GM06990 (cell line): ENCODE measurements at regions not wholly inside any gene's neighbourhood (a gene's known extent, or its start where the extent isn't known, plus 50 kb on each side); places are given as distances from the start of the nearest gene placed in this dataset.

ENCODE experiments used
- DNase-seq: peaks from one replicate; pipeline ENCODE4 v3.0.0-alpha.2; 2011; ENCODE audit not compliant: insufficient read length; ENCODE audit errors: extremely low read depth
- H3K27me3 ChIP-seq: replicated peaks from 2 replicates; pipeline ENCODE4 v1.6.0; 2011; ENCODE audit warnings: low read length; ENCODE audit not compliant: control insufficient read depth, insufficient read depth
- H3K36me3 ChIP-seq: 2 replicates; pipeline ENCODE4 v1.5.1; 2011; ENCODE audit warnings: low read length; ENCODE audit not compliant: control insufficient read depth, insufficient read depth
- H3K4me3 ChIP-seq: replicated peaks from 2 replicates; pipeline ENCODE4 v1.5.1; 2011; ENCODE audit warnings: low read depth, mild to moderate bottlenecking, control low read depth, low read length
- TF ChIP-seq, protein P1 (sequence below): IDR thresholded peaks from 2 replicates; pipeline ENCODE4 v1.5.1; 2011; ENCODE audit warnings: low read length, control low read depth, mild to moderate bottlenecking, inconsistent platforms; ENCODE audit not compliant: insufficient read depth, poor library complexity, severe bottlenecking

DNA sequence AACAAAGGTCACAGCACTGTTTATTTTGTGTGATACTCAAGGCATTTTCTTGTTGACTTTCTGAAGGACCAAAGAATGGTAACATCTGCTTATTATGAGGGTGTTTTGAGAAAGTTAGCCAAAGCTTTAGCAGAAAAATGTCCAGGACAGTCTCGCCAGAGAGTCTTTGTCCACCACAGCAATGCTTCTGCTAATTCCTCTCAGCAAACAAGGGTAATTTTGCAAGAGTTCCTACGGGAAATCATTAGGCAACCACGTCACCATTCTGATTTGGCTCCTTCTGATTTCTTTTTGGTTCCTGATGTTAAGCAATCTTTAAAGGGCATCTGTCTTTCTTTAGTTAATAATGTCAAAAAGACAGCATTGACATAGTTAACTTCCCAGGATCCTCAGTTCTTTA lies 639.3 kb upstream of the STEAP1 start:
- no peak overlapping the region for H3K4me3 ChIP-seq
- TF ChIP-seq, protein P1, sequence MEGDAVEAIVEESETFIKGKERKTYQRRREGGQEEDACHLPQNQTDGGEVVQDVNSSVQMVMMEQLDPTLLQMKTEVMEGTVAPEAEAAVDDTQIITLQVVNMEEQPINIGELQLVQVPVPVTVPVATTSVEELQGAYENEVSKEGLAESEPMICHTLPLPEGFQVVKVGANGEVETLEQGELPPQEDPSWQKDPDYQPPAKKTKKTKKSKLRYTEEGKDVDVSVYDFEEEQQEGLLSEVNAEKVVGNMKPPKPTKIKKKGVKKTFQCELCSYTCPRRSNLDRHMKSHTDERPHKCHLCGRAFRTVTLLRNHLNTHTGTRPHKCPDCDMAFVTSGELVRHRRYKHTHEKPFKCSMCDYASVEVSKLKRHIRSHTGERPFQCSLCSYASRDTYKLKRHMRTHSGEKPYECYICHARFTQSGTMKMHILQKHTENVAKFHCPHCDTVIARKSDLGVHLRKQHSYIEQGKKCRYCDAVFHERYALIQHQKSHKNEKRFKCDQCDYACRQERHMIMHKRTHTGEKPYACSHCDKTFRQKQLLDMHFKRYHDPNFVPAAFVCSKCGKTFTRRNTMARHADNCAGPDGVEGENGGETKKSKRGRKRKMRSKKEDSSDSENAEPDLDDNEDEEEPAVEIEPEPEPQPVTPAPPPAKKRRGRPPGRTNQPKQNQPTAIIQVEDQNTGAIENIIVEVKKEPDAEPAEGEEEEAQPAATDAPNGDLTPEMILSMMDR = no peak
- no peaks in the 10 kb centered on the region for H3K36me3 ChIP-seq
- no peaks in the 10 kb centered on the region for H3K27me3 ChIP-seq
- DNase-seq = no peak

DNA sequence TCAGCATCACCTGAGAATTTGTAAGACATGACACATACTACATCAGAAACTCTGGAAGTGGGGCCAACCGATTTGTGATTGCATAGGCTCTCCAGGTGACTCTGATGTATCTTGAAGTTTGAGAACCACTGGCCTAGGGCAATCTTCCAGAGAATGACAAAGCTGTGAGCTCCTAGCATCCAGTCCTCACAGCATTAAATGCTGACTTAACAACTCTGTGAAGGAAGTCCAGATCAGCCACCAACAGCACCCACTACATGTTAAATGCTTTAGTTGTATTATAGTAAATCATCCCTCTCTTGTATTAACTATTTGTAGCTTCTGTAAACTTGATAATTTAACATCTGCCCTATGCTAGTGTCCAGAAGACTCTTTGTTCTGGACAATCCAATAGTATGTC lies 636.5 kb upstream of the STEAP1 start:
- TF ChIP-seq, protein P1 = no peak
- H3K36me3 ChIP-seq = no peaks in the 10 kb centered on the region
- H3K4me3 ChIP-seq = no peak overlapping the region
- H3K27me3 ChIP-seq = no peaks in the 10 kb centered on the region
- no peak for DNase-seq

DNA sequence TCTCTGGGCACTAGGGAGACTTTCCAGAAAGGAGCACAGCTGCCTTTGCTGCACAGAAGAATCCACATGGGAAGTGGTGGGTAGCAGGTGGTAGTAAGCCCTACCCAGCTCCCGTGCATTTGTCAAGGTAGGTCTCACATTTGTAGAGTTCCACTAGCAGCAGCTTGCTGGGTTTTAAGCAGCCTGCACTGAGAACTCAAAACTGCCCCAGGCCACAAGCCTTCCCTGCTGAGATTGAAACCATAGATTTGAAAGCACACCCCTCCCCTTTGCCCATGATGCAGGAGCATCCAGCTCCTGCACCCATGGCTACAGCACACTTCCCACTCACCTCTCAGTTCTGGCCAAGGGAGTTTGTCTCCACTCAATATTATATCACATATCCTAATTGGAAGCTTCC lies 604.5 kb upstream of the STEAP1 start:
- Histone ChIP-seq H3K27me3 (no peaks in the 10 kb centered on the region), H3K36me3 (no peaks in the 10 kb centered on the region), H3K4me3 (no peak overlapping the region)
- TF ChIP-seq, protein P1 = no peak
- no peak for DNase-seq

DNA sequence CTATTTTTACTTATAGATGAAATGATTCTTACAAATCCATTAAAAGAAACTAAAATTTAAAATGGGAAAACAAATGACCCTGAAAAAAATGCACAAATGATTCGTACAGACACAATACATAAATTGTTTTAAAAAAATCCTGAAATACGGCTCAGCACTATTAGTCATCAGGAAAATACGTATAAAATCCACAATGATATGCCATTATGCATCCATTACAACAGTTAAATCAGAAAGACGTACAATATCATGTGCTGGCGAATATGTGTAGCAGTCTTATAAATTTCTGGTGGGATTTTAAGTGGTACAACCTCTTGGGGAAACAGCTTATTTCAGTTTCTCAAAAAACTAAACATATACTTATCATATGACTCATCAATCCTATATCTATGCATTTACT lies 600.1 kb upstream of the STEAP1 start:
- no peak for DNase-seq
- H3K36me3 ChIP-seq = no peaks in the 10 kb centered on the region
- no peak overlapping the region for H3K4me3 ChIP-seq
- no peaks in the 10 kb centered on the region for H3K27me3 ChIP-seq
- TF ChIP-seq, protein P1 = no peak

DNA sequence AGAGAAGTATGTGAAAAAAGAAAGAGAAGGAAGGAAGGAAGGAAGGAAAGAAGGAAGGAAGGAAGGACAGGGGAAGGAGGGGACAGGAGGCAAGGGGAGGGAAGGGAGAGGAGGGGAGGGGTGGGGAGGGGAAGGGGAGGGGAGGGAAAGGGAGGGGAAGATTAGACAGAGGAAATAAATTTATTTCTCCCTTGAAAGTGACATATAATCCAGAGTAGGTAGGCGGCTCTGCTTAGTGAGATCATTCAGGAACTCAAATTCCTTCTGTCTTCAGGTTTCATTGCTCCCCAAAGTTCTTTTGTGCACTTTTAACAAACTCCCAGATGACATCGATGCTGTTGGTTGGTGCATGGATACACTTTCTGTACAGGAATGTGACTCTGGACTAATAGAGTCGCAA lies 594.7 kb upstream of the STEAP1 start:
- no peak for DNase-seq
- Histone ChIP-seq H3K36me3 (no peaks in the 10 kb centered on the region), H3K4me3 (no peak overlapping the region), H3K27me3 (no peaks in the 10 kb centered on the region)
- TF ChIP-seq, protein P1 = no peak

DNA sequence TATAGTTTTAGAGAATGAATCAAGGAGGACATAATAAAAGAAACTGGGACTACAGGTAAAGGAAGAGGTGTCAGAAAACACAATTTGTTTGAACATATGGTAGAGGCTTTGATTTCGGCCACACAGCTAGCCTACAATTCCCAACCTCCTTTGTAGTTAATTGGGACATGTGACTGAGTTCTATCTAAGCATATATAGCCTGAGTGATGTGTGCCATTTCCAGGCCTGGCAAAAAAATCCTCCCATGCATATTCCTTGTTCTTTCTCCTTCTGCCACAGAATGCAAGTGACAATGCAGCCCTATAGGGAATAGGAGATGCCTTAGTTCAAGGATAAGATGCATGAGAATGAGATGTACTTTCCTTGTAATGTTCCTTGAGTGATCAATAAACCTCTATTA lies 590.7 kb upstream of the STEAP1 start:
- TF ChIP-seq, protein P1 = no peak
- Histone ChIP-seq H3K36me3 (no peaks in the 10 kb centered on the region), H3K27me3 (no peaks in the 10 kb centered on the region), H3K4me3 (no peak overlapping the region)
- DNase-seq = no peak
